Sigmoid colon (tissue), 4 donors: ENCODE measurements at regions not wholly inside any gene's neighbourhood (a gene's known extent, or its start where the extent isn't known, plus 50 kb on each side); places are given as distances from the start of the nearest gene placed in this dataset.

ENCODE experiments used
- CTCF ChIP-seq, 4 experiments: fragments of 450-650 bp in 3 of 4; fragments of 200-600 bp in 1 of 4; IDR thresholded peaks; one replicate each; pipeline ENCODE4 v1.5.1; 2016 to 2019; ENCODE audit warnings: antibody characterized with exemption in 4 of 4, mild to moderate bottlenecking in 3 of 4, moderate library complexity in 2 of 4
- EP300 ChIP-seq, 4 donors: sonication (generic); formaldehyde crosslinking; IDR thresholded peaks; one replicate each; pipeline ENCODE4 v1.6.1; 2017; ENCODE audit warnings: antibody characterized with exemption in 4 of 4
- POLR2AphosphoS5 ChIP-seq, 4 donors: sonication (generic); formaldehyde crosslinking; IDR thresholded peaks; one replicate each; pipeline ENCODE4 v1.6.1; 2017; ENCODE audit warnings: antibody characterized with exemption in 4 of 4

- TF ChIP-seq POLR2AphosphoS5 (IDR thresholded peaks at IDR 0.05) = no peak
- TF ChIP-seq CTCF (IDR thresholded peaks at IDR 0.05) = no peak
- no peak for TF ChIP-seq EP300 (IDR thresholded peaks at IDR 0.05)
These were observed 937.4 kb downstream of the IGSF11 start for GRCh38 chr3:118097226-118097625.
